Astrocyte (in vitro differentiated cells and primary cell): ENCODE measurements at regions not wholly inside any gene's neighbourhood (a gene's known extent, or its start where the extent isn't known, plus 50 kb on each side); places are given as distances from the start of the nearest gene placed in this dataset.

ENCODE experiments used
- DNase-seq: peaks from one replicate; pipeline ENCODE4 v3.0.0-alpha.2; 2010; ENCODE audit warnings: low read depth
- FAIRE-seq: peaks from 2 replicates; lab custom pipeline; 2011; peaks lifted over from hg19 to GRCh38; lab: Jason Lieb, UNC
- H2AFZ ChIP-seq: 2 replicates; pipeline ENCODE4 v1.6.0; 2012; ENCODE audit warnings: low read depth, low read length, inconsistent platforms
- H3K27ac ChIP-seq: 2 replicates; pipeline ENCODE4 v1.5.1; 2011; ENCODE audit warnings: low read depth, low read length, inconsistent platforms
- H3K27me3 ChIP-seq: 2 replicates; pipeline ENCODE4 v1.6.0; 2011; ENCODE audit warnings: low read length, inconsistent platforms; ENCODE audit not compliant: insufficient read depth
- H3K36me3 ChIP-seq: 2 replicates; pipeline ENCODE4 v1.5.1; 2011; ENCODE audit warnings: low read length, inconsistent platforms; ENCODE audit not compliant: insufficient read depth
- H3K4me1 ChIP-seq: 2 replicates; pipeline ENCODE4 v1.5.1; 2011; ENCODE audit warnings: low read length, inconsistent platforms; ENCODE audit not compliant: insufficient read depth
- H3K4me2 ChIP-seq: 2 replicates; pipeline ENCODE4 v1.6.0; 2012; ENCODE audit warnings: low read length, inconsistent platforms
- H3K4me3 ChIP-seq: 2 replicates; pipeline ENCODE4 v1.5.1; 2011; ENCODE audit warnings: low read depth, mild to moderate bottlenecking, low read length, inconsistent platforms; ENCODE audit not compliant: insufficient read depth
- H3K79me2 ChIP-seq: 2 replicates; pipeline ENCODE4 v1.6.0; 2012; ENCODE audit warnings: mild to moderate bottlenecking, low read length, inconsistent platforms; ENCODE audit not compliant: insufficient read depth
- H3K9ac ChIP-seq: 2 replicates; pipeline ENCODE4 v1.6.0; 2012; ENCODE audit warnings: mild to moderate bottlenecking, low read length, inconsistent platforms
- H3K9me3 ChIP-seq: 2 replicates; pipeline ENCODE4 v1.5.1; 2012; ENCODE audit warnings: low read depth, mild to moderate bottlenecking, low read length, inconsistent platforms; ENCODE audit not compliant: insufficient read depth
- H4K20me1 ChIP-seq: 2 replicates; pipeline ENCODE4 v1.6.0; 2012; ENCODE audit warnings: low read length, inconsistent platforms; ENCODE audit not compliant: insufficient read depth
- H3K27ac Mint-ChIP-seq: one replicate; pipeline ENCODE4 v1.8.0; 2021; ENCODE audit warnings: mild to moderate bottlenecking, mixed read lengths; ENCODE audit not compliant: unreplicated experiment
- H3K27me3 Mint-ChIP-seq: one replicate; pipeline ENCODE4 v1.8.0; 2021; ENCODE audit warnings: low read depth, mixed read lengths; ENCODE audit not compliant: unreplicated experiment
- H3K36me3 Mint-ChIP-seq: one replicate; pipeline ENCODE4 v1.8.0; 2021; ENCODE audit warnings: low read depth, mixed read lengths; ENCODE audit not compliant: unreplicated experiment
- H3K4me1 Mint-ChIP-seq: one replicate; pipeline ENCODE4 v1.8.0; 2021; ENCODE audit warnings: low read depth, mixed read lengths; ENCODE audit not compliant: unreplicated experiment
- H3K4me3 Mint-ChIP-seq: one replicate; pipeline ENCODE4 v1.8.0; 2021; ENCODE audit warnings: mild to moderate bottlenecking, moderate library complexity, mixed read lengths; ENCODE audit not compliant: unreplicated experiment
- H3K9me3 Mint-ChIP-seq: one replicate; pipeline ENCODE4 v1.8.0; 2021; ENCODE audit warnings: mild to moderate bottlenecking, mixed read lengths; ENCODE audit not compliant: unreplicated experiment
- EZH2 ChIP-seq: IDR thresholded peaks from 2 replicates; pipeline ENCODE4 v1.6.1; 2012; ENCODE audit warnings: mild to moderate bottlenecking, low read length, inconsistent platforms; ENCODE audit not compliant: insufficient read depth
- TF ChIP-seq, protein P1 (sequence below): IDR thresholded peaks from 2 replicates; pipeline ENCODE4 v1.5.1; 2011; ENCODE audit warnings: low read depth, mild to moderate bottlenecking, inconsistent platforms, low read length, moderate library complexity; ENCODE audit not compliant: insufficient read depth

DNA sequence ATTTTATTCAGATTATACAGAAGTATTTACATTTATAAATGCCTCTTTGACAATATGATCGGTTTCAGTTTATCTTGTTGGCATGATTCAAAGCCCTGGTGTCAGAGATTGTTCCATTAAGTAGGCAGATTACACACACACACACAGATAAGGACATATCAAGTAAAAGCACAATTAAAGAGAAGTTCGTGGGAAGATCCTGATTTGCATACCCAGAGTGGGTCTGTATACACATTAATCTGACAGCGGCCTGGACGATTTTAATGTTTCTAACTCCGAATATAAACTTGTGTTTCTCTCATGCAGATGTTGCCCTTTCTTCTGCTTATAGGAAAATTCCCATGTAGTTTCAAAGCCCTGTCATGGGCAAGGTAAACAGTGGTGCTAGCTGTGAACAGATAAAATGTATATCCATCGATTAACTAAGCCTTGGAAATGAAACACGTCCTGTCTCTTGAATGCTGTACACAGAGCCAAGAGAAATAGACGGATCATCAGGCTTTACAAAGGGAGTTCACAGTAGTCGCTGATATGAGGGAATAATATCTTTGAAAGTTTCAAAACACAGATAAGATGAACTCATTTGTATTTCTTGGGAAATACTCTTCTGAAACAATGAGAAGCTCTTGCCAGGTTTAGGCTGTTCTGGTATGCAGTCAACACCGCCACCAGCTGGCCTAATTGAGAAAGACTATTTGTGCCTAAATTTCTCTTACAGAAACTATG is 108.2 kb upstream of the GMDS start:
- H2AFZ ChIP-seq, result no peak overlapping the region
- H3K27ac Mint-ChIP-seq, result no peak overlapping the region

DNA sequence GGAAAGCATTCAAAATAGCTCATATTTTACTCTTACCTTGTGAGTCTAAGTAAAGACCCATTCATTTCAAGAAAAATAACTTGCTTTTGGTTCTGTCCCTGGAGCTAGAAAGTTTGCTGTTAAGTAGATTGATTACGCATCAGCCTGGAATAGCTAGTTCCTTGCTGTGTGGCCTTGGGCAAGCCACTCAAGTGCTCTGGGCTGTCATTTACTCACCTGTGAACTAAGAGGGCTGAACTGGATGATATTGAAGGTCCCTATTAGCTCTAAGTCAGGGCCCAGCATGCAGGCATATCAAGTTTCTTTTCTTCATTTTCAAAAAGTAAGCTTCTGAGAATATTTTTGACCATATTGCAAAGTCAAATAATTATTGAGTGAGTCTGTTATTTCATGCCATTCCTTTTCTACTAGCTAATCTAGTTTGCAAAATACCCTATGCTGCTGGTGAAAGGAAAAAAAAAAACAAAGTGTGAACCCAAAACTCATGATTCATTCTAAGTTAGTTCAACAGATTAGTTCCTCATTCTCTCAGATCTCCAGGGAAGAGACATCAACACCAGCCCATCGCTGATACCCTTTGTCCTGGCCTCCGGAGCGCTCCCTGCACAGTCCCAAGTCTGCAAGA is 106.5 kb upstream of the GMDS start:
- Histone ChIP-seq H3K4me1 (peaks cover 7% of the 10 kb centered on the region), H3K36me3 (no peaks in the 10 kb centered on the region), H4K20me1 (no peaks in the 10 kb centered on the region), H3K9me3 (no peaks in the 10 kb centered on the region), H3K4me2 (peak overlapping the region; percentile 60), H3K4me3 (no peak overlapping the region), H2AFZ (no peak overlapping the region), H3K79me2 (no peaks in the 10 kb centered on the region), H3K27ac (peak overlapping the region; percentile 59), H3K27me3 (no peaks in the 10 kb centered on the region), H3K9ac (no peak overlapping the region)
- Mint-ChIP-seq H3K36me3 (no peaks in the 10 kb centered on the region), H3K4me3 (no peak overlapping the region), H3K9me3 (peaks cover 1% of the 10 kb centered on the region), H3K27ac (peak overlapping the region; percentile 50), H3K27me3 (no peaks in the 10 kb centered on the region), H3K4me1 (peaks cover 5% of the 10 kb centered on the region)
- no peak for TF ChIP-seq EZH2
- TF ChIP-seq, protein P1, sequence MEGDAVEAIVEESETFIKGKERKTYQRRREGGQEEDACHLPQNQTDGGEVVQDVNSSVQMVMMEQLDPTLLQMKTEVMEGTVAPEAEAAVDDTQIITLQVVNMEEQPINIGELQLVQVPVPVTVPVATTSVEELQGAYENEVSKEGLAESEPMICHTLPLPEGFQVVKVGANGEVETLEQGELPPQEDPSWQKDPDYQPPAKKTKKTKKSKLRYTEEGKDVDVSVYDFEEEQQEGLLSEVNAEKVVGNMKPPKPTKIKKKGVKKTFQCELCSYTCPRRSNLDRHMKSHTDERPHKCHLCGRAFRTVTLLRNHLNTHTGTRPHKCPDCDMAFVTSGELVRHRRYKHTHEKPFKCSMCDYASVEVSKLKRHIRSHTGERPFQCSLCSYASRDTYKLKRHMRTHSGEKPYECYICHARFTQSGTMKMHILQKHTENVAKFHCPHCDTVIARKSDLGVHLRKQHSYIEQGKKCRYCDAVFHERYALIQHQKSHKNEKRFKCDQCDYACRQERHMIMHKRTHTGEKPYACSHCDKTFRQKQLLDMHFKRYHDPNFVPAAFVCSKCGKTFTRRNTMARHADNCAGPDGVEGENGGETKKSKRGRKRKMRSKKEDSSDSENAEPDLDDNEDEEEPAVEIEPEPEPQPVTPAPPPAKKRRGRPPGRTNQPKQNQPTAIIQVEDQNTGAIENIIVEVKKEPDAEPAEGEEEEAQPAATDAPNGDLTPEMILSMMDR, result no peak
- FAIRE-seq, result peak; percentile 83
- peak; percentile 65 for DNase-seq

More for the DNA sequence above, 108.2 kb upstream of the GMDS start:
- peaks cover 7% of the 10 kb centered on the region for H3K4me1 ChIP-seq
- no peaks in the 10 kb centered on the region for H4K20me1 ChIP-seq
- H3K9me3 ChIP-seq, result no peaks in the 10 kb centered on the region
- Mint-ChIP-seq H3K36me3 (no peaks in the 10 kb centered on the region), H3K9me3 (peaks cover 1% of the 10 kb centered on the region), H3K4me1 (peaks cover 5% of the 10 kb centered on the region), H3K27me3 (no peaks in the 10 kb centered on the region), H3K4me3 (no peak overlapping the region)
- H3K4me3 ChIP-seq, result no peak overlapping the region
- H3K36me3 ChIP-seq, result no peaks in the 10 kb centered on the region
- no peak for TF ChIP-seq EZH2
- TF ChIP-seq, protein P1, result peak; percentile 90
- peak overlapping the region; percentile 41 for H3K9ac ChIP-seq
- peak overlapping the region; percentile 39 for H3K4me2 ChIP-seq
- no peaks in the 10 kb centered on the region for H3K27me3 ChIP-seq
- FAIRE-seq (peak; percentile 50), DNase-seq (peak; percentile 74)
- peak overlapping the region; percentile 37 for H3K27ac ChIP-seq
- no peaks in the 10 kb centered on the region for H3K79me2 ChIP-seq

DNA sequence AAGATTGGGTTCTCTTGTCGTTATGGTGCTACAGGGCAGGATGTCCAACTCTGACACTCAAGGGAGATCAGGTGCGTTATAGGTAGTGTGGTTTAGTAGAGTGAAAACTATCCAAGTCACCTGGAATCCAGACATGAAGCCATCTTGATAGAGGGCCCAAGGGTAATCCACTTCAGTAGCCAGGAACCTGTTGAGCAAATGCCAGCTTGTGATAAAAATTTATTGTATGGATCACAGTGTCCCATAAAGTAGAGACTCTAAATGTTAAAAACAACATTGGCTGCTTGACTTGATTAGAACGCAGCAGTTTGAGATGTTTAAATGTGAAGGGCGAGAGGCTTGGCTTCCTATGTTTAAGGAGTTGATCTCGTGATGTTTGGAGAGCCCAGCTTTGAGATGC is 105.7 kb upstream of the GMDS start:
- no peaks in the 10 kb centered on the region for H3K27me3 Mint-ChIP-seq

More for the DNA sequence above, 105.7 kb upstream of the GMDS start:
- no peaks in the 10 kb centered on the region for H3K36me3 Mint-ChIP-seq
- no peaks in the 10 kb centered on the region for H3K27me3 ChIP-seq
- H3K4me3 ChIP-seq, result no peak overlapping the region
- peaks cover 7% of the 10 kb centered on the region for H3K4me1 ChIP-seq
- no peak overlapping the region for H2AFZ ChIP-seq
- H3K9me3 Mint-ChIP-seq, result peaks cover 1% of the 10 kb centered on the region
- no peak for FAIRE-seq
- no peak overlapping the region for H3K4me3 Mint-ChIP-seq
- no peak overlapping the region for H3K27ac ChIP-seq
- no peak for DNase-seq
- TF ChIP-seq EZH2, result no peak
- TF ChIP-seq, protein P1, result no peak
- H3K9ac ChIP-seq, result no peak overlapping the region
- H4K20me1 ChIP-seq, result no peaks in the 10 kb centered on the region
- no peaks in the 10 kb centered on the region for H3K79me2 ChIP-seq
- H3K36me3 ChIP-seq, result no peaks in the 10 kb centered on the region
- peaks cover 5% of the 10 kb centered on the region for H3K4me1 Mint-ChIP-seq
- H3K4me2 ChIP-seq, result no peak overlapping the region
- H3K9me3 ChIP-seq, result no peaks in the 10 kb centered on the region
- no peak overlapping the region for H3K27ac Mint-ChIP-seq
